BE2C (cell line): ENCODE measurements at regions not wholly inside any gene's neighbourhood (a gene's known extent, or its start where the extent isn't known, plus 50 kb on each side); places are given as distances from the start of the nearest gene placed in this dataset.
"Not testable (repeated sequence)": the region's sequence is repeated elsewhere in the genome, so short reads cannot be mapped to it uniquely, and the experiment has no call there.

Source experiments
- DNase-seq: peaks from one replicate; pipeline ENCODE4 v3.0.0-alpha.2; 2020
- H3K27me3 ChIP-seq: fragments of 250-450 bp; sonication (Bioruptor Pico); 2 replicates; pipeline ENCODE4 v1.5.1; 2020; ENCODE audit warnings: mild to moderate bottlenecking
- H3K36me3 ChIP-seq: fragments of 250-450 bp; sonication (Bioruptor Pico); 2 replicates; pipeline ENCODE4 v1.5.1; 2020; ENCODE audit warnings: mild to moderate bottlenecking
- H3K4me1 ChIP-seq: fragments of 250-450 bp; sonication (Bioruptor Pico); 2 replicates; pipeline ENCODE4 v1.5.1; 2020
- H3K4me3 ChIP-seq: 2 replicates; pipeline ENCODE4 v1.5.1; 2011; ENCODE audit warnings: low read depth, low read length
- H3K9me3 ChIP-seq: fragments of 250-450 bp; sonication (Bioruptor Pico); 2 replicates; pipeline ENCODE4 v1.5.1; 2020
- TF ChIP-seq, protein P1 (sequence below): IDR thresholded peaks from 2 replicates; pipeline ENCODE4 v1.5.1; 2012; ENCODE audit warnings: mild to moderate bottlenecking, low read depth, low read length

DNA sequence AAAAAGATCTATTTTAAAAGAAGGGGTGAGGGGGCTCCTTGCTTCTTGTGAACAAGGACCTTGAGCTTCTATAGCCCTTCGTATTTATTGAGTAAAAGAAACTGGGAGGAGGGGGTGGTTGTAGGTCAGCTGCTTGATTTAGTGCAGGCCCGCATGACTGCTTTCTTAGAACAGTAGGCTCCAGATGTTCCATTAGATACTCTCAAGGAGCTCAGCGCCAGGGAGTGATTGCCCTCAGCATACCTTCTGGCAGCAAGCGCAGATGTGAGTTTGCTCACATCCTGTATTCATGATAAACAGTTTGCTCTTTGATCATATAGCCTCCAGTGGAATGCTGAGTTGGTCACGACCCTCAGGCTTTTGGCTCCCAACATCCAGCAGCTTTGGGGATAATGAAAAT lies 108.9 kb upstream of the XPO1 start:
- H3K36me3 ChIP-seq = no peaks in the 10 kb centered on the region
- H3K4me3 ChIP-seq = no peak overlapping the region
- H3K4me1 ChIP-seq = no peaks in the 10 kb centered on the region
- TF ChIP-seq, protein P1, sequence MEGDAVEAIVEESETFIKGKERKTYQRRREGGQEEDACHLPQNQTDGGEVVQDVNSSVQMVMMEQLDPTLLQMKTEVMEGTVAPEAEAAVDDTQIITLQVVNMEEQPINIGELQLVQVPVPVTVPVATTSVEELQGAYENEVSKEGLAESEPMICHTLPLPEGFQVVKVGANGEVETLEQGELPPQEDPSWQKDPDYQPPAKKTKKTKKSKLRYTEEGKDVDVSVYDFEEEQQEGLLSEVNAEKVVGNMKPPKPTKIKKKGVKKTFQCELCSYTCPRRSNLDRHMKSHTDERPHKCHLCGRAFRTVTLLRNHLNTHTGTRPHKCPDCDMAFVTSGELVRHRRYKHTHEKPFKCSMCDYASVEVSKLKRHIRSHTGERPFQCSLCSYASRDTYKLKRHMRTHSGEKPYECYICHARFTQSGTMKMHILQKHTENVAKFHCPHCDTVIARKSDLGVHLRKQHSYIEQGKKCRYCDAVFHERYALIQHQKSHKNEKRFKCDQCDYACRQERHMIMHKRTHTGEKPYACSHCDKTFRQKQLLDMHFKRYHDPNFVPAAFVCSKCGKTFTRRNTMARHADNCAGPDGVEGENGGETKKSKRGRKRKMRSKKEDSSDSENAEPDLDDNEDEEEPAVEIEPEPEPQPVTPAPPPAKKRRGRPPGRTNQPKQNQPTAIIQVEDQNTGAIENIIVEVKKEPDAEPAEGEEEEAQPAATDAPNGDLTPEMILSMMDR = no peak
- DNase-seq = no peak
- no peaks in the 10 kb centered on the region for H3K27me3 ChIP-seq
- no peaks in the 10 kb centered on the region for H3K9me3 ChIP-seq

DNA sequence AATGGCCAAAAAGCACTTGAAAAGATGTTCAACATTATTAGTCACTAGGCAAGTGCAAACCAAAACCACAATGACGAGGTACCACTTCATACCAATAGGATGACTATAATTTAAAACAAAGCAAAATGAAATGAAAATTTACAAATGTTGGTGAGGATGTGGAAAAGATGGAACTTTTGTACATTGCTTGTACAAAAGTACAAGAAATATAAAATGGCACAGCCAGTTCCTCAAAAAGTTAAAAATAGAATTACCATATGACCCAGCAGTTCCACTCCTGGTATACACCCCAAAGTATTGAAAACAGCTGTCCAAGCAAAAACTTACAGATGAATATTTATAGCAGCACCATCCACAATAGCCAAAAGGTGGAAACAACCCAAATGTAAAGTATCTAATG lies 107.8 kb upstream of the XPO1 start:
- TF ChIP-seq, protein P1 = no peak
- DNase-seq = no peak
- H3K27me3 ChIP-seq = no peaks in the 10 kb centered on the region

DNA sequence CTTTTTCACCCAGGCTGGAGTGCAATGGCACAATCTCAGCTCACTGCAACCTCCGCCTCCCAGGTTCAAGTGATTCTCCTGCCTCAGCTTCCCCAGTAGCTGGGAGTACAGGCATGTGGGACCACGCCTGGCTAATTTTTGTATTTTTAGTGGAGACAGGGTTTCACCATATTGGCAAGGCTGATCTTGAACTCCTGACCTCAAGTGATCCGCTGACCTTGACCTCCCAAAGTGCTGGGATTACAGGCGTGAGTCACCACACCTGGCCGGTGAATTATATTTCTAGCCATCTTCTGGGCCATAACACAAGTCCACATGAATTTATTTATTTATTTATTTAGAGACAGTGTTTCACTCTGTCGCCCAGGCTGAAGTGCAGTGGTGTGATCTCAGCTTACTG lies 105.0 kb upstream of the XPO1 start:
- H3K36me3 ChIP-seq, H3K4me1 ChIP-seq, H3K4me3 ChIP-seq, H3K9me3 ChIP-seq, H3K27me3 ChIP-seq, DNase-seq: not testable (repeated sequence)

More for the DNA sequence above, 107.8 kb upstream of the XPO1 start:
- Histone ChIP-seq H3K36me3 (no peaks in the 10 kb centered on the region), H3K4me1 (no peaks in the 10 kb centered on the region), H3K4me3 (no peak overlapping the region), H3K9me3 (no peaks in the 10 kb centered on the region)

DNA sequence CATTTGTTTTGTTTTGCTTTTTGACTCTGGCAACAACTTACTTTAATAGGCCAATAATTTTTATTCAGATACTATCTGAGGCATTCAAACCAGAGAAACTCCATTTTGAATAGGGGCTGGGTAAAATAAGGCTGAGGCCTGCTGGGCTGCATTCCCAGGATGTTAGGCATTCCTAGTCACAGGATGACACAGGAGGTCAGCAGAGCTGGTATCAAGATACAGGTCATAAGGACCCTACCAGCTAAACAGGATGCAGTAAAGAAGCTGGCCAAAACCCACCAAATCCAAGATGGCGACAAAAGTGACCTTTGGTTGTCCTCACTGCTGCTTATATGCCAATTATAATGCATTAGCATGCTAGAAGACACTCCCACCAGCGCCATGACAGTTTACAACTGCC lies 102.2 kb upstream of the XPO1 start:
- no peak overlapping the region for H3K4me3 ChIP-seq
- no peaks in the 10 kb centered on the region for H3K27me3 ChIP-seq
- DNase-seq = no peak
- H3K36me3 ChIP-seq = no peaks in the 10 kb centered on the region
- no peaks in the 10 kb centered on the region for H3K9me3 ChIP-seq
- TF ChIP-seq, protein P1 = no peak
- no peaks in the 10 kb centered on the region for H3K4me1 ChIP-seq

DNA sequence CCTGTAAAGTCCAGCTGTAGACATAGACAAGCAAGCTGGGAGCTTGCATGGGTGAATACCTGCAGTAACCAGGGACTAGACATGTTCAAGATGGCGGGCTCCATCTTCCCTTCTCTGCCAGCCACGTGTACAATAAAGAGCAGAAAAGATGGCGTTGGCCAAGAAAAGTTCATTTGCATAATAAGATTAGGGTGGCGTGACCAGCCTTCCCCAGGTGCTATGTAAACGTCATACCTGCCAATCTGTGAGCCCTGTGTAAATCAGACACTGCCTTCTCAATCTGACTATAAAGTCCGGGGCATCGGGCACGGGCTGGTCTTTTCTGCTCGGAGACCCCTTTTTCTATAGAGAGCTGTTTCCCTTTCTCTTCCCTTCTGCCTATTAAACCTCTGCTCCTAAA lies 101.6 kb upstream of the XPO1 start:
- H3K9me3 ChIP-seq = no peaks in the 10 kb centered on the region
- H3K4me1 ChIP-seq = no peaks in the 10 kb centered on the region
- H3K36me3 ChIP-seq = no peaks in the 10 kb centered on the region
- H3K4me3 ChIP-seq = no peak overlapping the region
- DNase-seq = no peak
- H3K27me3 ChIP-seq = no peaks in the 10 kb centered on the region
- TF ChIP-seq, protein P1 = no peak

DNA sequence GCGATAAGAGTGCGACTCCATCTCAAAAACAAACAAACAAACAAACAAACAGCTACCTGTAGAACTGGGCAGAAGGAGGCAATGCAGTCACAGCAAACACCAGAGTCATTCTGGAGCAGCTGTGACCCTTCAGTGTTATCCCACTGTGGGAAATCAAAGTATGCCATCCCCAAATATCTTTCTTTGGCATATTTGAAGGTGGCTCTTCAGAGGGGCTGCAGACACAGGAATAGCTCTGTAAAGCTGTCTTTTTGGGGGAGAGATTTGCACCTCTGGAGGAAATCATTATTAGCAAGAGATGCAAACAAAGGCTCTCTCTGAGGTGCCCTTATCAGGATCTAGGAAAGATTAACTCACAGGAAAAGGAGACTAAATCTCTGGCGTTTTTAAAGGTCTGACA lies 98.5 kb upstream of the XPO1 start:
- no peaks in the 10 kb centered on the region for H3K9me3 ChIP-seq
- TF ChIP-seq, protein P1 = no peak
- no peaks in the 10 kb centered on the region for H3K27me3 ChIP-seq

DNA sequence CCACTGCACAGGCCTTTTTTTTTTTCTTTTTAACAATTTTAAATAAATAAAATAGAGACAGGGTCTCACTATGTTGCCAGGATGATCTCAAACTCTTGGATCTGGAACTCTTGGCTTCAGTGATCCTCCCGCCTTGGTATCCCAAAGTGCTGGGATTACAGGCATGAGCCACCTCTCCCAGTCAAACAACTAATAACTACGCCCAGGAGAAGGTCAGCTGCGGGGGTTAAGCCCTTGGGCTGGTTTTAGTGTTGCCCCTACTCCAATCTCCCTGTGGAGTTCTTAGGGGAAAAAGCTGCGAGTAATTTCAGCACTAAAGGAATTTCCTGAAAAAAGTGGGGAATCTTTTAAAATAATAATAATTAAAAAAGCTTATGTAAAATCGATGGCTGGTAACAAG lies 96.4 kb upstream of the XPO1 start:
- TF ChIP-seq, protein P1 = no peak
- DNase-seq = no peak
- Histone ChIP-seq H3K4me3 (no peak overlapping the region), H3K4me1 (no peaks in the 10 kb centered on the region), H3K9me3 (no peaks in the 10 kb centered on the region), H3K27me3 (no peaks in the 10 kb centered on the region), H3K36me3 (no peaks in the 10 kb centered on the region)

More for the DNA sequence above, 98.5 kb upstream of the XPO1 start:
- Histone ChIP-seq H3K4me3 (no peak overlapping the region), H3K36me3 (no peaks in the 10 kb centered on the region), H3K4me1 (no peaks in the 10 kb centered on the region)
- no peak for DNase-seq
